NCI-H1092 treated with DMSO at 0.1 percent for 48 hours (cell line): ENCODE measurements at regions not wholly inside any gene's neighbourhood (a gene's known extent, or its start where the extent isn't known, plus 50 kb on each side); places are given as distances from the start of the nearest gene placed in this dataset.
A peak's percentile ranks its signal among the peaks of the same experiment; 100 is the strongest.

Experiments
- DNase-seq: peaks from one replicate; lab custom pipeline; 2025; lab: John Stamatoyannopoulos, UW

DNA sequence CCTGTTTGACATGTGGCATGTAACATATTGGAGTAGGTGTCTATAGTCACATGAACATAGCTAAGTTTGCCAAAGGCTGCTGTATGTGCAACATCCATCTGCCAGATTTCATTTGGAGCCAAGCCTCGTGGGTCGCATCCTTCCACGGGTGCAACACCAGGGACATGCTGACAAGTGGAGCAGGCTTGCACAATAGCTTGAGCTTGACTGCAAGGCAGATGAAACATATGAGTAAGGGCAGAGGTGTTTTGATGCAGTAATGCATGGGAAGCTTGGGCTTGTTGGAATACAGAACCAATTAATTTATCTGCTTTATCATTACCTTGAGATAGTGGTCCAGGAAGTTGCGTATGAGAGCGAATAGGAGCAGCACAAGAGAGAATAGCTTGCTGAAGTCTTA, 74.1 kb upstream of the BTN3A2 start:
- no peak for DNase-seq

DNA sequence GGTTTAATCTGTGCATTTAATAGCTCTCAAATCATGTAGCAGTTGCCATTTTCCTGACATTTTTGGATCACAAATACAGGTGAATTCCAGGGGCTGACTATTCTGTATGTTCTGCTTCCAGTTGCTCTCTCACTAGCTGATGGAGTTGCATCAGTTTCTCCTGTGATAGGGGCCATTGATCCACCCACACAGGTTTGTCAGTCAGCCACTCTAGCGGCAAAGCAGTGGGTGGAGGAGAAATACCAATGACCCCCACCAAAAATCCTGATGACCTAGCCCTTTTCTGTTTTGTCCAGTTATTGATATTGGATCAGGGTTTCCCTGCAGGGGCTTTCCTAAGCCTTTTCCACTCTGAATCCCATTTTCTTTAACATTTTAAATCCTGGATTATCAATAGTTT, 72.3 kb upstream of the BTN3A2 start:
- no peak for DNase-seq

DNA sequence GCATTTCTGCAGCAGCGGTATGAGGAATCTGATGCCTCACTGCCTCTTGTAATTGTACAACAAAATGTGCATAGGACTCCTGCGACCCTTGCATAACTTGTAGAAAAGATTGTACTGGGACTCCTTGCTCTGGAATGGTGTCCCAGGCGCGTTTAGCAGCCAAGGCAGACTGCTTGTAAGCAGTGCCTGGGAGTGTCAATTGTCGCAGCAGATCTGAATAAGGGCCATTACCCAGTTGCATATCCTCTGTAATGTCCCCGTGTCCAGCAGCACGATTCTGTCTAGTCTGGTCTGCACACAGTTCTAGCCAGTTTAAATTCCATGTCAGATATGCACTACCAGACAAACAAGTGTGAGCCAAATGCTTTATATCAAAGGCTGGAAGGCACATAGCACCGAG, 70.7 kb upstream of the BTN3A2 start:
- DNase-seq = no peak

DNA sequence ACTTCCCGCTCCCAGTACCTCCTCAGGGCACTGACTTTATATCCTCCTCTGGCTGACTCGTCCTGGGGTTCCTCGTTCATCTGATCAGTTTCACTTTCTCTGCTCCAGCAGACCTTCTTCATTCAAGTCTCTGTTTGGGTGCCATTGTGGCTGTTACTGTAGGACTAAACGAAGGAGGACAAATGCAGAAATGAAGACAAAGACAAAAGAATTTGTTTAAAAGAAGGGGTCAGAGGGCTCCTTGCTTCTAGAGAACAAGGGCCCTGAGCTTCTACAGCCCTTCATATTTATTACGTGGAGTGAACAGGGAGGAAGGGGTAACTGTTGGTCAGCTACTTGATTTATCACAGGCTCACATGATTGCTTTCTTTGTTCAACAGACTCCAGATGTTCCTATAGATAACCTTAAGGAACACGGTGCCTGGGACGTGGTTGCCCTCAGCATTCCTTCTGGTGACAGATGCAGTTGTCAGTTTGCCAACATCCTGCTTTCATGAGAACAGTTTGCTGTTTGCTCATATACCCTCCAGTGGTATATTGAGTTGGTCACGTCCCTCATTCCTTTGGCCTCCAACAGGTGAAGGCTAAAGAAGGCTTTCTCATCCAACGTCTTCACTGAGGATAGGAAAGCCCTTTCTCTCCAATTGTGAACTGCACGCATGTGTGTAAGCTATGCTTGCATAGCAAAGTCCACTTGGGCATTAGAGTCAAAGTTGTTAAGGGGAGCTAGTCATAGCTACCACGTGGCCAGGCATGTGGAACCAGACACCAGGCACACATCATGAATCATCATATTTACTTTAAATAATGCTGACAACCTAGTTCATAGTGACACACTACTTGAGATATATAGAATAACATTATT, 69.1 kb upstream of the BTN3A2 start:
- no peak for DNase-seq

DNA sequence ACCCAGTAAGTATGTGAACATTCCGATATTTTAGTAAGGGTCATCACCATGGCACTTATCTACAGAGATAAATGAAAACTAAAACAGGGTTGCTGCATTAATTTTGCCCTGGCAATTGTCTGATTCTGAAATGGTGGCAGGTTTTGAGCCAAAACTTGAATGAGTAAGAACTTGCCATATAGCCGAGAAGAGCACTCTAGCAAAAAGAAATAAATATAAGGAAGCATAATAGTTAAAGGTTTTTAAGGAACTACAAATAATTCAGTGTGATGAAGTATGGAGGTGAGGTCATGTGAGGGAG, 68.5 kb upstream of the BTN3A2 start:
- no peak for DNase-seq

DNA sequence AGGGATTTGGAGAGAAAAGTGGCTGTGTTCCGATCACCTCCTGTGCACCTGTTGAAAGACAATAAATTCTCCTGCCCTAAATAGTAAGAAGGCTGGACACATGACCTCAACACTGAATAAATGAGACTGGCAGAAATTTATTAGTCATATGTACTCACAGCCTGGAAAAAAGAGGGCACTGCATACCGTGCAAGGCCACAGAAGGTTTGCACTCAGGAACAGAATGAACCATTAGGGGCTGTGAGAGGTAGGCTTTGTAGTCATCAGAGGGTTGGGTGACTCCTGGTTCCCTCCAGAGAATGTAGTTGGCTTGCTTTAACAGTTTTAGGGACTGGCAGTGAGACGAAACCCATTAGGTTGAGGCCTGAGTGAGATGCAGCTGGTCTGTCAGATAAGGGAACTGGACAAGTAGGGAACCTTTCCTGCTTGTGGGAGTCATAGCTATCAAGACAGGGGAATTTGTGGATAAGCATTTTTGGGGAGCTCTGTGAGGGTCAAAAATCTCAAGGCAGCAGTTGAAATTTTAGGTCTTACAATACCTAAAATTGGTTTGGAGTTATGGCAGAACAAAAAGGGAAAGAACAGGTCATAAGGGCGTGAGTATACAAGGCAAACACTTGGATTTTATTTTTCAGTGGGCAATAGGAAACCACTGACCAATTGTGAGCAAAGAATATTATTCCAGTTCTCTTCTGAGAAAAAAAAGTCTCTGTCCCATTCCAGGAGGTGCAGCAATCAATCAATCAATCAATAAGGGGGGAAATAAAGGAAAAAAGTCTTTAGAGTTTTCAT, 67.9 kb upstream of the BTN3A2 start:
- no peak for DNase-seq

DNA sequence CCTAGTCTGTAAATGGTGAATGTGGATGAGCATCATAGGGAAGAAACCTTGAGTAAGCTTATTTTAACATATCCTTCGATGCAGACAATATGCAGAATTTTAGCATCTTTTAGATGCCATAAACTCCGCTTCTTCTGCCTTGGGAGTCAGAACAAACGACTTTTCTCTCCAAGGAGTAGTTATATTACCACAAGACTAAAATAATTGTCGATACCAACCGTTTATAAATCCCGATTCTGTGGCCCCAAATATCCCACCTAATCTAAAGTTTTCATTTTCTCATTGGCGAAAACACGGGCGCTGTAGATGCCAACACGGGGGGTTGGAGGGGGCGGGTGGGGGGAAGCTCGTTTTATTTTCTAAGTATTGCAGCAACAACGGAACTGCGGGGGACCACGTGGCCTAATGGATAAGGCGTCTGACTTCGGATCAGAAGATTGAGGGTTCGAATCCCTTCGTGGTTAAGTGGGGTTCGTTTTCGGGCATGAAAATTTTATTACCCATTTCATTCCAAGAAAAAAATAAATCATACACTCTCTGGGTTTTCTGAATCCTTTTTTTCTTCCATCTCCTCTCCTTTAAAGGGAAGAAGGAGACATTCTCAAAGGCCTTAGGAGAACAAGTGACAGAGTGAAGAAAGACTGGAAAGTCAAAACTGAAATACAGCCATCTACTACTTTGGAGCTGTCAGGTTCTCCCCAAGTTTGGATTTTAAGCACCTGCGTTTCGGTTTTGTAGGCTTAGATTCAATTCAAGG, 65.5 kb upstream of the BTN3A2 start:
- DNase-seq = no peak

DNA sequence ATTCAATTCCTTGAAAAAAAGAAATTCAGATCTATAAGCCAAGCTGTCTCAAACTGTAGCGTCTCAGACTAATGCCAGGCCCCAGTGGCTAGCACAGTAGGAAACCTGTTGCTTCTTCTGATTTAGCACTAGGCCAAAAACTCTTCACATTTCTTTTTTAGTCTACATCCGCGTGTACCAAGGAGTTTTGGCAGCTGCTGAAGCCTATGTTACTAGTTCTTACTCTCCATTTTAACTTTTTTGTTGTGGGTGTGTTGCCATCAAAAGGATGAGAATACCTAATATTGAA, 65.0 kb upstream of the BTN3A2 start:
- DNase-seq = no peak

DNA sequence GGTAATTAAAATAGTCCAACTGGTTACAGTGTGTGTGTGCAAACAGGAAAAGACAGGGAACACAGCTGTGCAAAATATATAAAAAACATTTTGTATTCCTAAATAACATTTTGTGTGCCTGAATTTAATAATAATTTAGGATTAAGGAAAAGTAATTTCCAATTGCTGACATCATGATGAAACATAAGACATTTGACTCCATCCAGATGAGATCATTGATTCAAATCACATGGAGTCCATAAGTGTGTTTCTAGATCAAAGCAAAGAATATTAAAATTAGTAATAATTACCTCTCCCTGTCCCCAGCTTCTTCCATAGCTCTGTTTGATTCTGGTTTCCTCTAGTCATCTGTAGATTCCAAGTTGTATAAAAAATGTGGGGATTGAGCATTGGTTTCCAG, 64.6 kb upstream of the BTN3A2 start:
- no peak for DNase-seq

DNA sequence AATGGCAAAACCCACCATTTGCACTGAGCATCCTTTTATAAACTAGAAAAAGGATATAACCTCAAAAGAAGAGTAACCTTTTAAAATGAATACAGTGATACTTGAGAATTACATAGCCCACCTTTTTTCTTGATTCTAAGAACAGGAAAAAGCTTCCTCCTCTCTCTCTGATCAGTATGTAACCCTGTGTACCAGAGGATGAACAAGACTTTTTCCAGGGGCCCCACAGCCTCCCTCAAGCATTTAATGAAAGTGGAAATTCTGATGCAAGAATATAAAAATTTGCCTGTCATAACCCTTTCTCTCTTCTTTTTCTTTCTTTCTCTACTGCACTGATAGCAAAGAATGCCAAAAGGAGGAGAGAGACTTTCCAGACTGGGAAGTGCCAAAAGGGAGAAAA, 64.2 kb upstream of the BTN3A2 start:
- no peak for DNase-seq

DNA sequence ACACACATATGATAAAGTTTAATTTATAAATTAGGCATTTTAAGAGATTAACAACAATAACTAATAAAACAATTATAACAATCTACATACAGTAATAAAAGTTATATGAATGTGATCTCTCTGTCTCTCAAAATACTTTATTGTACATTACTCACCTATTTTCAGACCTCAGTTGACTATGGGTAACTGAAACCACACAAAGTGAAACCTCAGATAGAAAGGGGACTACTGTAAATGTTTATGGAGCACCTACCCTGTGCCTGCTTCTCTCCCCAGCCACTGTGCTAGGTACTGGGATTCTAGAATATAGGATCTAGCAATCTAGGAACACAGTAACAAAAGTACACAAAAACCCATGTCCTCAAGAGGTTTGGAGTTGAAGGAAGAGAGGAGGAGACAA, 63.4 kb upstream of the BTN3A2 start:
- DNase-seq = no peak

DNA sequence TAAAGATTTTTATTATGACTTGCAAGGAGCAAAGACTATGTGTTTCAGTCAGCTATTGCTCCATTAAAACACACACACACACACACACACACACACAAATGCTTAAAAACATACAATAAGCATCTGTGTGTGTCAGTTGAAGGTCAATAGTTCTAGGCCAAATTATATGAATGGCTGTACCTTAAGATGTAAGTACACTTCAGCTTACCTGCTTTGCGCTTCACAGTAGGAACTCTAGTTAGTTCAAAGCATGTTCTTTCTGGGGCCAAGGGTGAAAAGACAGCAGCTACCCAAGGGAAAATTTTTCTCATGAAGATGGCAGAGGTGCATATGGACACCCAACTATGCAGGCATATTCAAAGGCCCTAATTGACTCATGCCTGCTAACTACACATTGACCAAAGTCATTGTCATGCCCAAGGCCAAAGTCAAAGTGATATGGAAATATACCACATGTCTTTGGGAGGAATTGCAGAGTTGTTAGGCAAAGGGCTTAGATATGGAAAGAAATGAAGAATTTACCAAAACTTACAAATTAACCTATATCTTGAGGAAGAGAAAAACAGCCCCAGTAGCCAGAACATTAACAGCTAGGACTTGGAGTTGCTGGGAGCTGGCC, 61.9 kb upstream of the BTN3A2 start:
- DNase-seq = no peak

DNA sequence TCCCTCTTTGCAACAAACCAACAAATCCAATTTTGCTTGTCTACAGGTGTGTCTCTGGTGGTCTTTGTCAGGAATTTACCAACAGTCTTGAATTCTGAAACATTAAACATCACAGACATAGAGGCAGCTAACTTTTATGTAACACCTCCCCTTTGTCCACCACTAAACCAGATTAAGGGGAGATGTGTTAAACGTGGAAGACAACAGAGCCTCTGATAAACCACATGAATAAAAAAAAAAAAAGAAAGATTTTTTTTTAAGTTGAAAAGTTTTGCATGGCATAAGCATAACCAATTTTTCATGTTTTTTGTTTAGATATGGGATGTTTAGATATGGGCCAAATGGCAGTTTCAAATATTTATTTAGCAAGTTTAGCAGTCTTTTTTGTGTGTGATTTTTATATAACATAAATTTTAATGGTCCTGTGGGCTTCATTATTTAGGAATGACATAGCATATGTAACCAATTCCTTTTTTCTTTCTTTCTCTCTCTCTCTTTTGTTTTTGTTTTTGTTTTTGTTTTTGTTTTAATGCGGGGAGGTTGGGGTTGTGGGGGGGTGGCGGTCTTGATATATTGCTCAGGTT, 60.7 kb upstream of the BTN3A2 start:
- no peak for DNase-seq

DNA sequence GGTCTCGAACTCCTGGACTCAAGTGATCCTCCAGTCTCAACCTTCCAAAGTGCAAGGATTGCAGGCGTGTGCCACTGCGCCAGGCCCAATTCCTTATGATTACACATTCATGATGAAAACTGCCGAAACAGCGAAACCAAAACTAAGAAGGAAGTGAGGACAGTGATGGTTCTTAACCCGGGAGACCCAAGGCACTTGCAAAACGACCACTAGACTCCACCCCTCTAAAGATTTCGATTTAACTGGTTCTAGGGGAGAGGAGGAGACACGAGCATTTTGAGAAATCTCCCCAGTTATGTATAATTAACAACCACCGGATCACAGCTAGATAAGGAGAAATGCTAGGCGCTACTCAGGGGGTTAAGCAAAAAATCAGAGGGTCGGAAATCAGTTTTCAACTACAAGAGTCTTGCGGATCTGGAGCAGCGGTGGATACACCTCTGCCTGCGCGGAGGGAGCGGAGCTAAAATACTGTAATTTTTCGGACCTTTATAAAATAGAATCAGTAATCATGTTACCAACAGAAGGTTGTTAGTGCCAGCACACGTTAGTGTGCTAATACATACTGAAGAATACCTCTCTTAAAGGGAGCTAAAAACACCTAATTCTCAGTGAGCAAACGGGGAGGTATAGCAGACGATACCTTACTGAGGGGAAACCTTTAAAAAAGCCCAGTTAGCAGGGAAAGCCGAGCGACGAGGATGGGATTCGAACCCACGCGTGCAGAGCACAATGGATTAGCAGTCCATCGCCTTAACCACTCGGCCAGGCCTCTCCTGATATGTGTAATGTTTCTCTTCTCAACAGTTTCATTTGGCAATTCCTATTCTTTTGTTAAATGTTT, 60.0 kb upstream of the BTN3A2 start:
- DNase-seq = peak; percentile 4

DNA sequence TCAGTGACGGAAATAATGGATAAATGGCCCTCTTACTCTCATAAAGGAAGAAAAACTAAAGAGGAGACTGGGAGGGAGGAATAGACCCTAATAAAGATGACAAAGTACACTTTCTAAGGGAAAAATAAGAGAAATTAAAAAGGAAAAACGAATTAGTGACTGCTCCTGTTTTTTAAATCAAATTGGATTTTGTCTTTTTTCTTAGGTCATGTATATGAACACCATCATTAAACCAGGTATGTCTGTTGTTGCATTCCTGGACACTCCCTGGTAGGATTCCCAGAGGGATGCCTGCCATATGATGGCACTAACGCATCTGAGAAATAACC, 59.4 kb upstream of the BTN3A2 start:
- DNase-seq = no peak

DNA sequence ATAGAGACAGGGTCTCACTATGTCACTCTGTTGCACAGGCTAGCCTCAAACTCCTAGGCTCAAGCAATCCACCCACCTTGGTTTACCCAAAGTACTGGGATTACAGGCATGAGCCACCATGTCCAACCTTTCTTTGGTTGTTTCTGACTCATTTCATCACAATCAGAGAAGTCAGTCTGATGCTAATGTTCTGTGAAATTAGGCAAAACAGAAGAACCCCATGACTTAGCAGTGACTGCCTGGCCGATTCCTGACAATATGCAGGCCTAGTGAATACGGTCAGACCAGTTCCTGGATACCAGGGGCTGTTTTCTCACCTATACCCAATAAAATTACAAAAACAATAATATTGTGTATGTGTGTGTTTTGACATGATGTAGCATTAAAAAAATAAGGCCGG, 58.8 kb upstream of the BTN3A2 start:
- DNase-seq = no peak

DNA sequence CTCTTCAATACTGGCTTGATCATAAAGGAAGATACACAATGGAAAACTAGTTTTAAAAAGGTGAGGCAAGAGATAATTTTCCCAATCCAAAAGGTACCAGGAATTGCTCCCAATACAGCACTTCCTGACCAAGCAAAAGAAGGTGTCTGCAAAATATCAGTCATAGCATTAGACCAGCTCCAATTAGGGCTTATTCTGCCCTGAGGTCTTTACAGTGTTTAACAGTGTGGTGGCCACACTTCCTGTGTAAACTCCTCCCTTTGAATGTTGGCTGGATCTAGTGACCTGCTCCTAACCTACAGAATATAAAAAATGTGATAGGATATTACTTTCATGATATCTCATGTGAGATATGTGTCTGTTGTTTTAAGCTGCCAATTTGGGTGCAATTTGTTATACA, 57.1 kb upstream of the BTN3A2 start:
- DNase-seq = no peak

DNA sequence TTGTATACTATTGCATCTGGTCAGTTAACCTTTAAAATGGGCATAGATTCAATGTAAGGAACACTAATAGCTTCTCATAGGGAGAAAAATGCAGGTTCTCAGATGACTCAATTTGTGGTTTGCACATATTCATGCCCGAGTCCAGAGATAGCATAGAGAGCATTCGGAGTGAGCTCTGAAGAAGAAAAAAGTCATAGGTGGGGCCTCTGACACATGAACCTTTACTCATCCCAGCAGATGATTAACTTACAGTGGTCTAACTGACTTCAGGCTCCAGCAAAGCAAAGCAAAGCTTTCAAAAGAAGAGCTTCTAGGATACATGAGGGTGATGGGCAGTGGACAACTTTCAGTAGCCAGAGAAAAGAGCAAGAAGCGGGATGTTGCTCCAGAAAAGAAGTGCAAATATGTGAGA, 55.3 kb upstream of the BTN3A2 start:
- DNase-seq = no peak

DNA sequence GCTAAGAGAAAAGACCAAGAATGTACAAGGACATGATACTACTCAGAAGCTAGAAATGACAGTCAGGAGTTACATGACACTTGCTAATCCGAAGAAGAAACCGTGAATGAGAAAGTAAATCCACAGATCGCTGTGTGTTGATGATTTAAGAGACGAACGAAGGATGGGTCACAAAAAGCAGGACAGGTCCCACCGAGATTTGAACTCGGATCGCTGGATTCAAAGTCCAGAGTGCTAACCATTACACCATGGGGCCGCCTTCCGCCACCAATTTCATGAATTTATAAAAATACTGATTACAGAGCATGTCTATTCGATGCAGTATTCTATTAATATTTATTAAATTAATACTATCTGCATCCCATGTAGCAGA, 54.0 kb upstream of the BTN3A2 start:
- peak; percentile 7 for DNase-seq

DNA sequence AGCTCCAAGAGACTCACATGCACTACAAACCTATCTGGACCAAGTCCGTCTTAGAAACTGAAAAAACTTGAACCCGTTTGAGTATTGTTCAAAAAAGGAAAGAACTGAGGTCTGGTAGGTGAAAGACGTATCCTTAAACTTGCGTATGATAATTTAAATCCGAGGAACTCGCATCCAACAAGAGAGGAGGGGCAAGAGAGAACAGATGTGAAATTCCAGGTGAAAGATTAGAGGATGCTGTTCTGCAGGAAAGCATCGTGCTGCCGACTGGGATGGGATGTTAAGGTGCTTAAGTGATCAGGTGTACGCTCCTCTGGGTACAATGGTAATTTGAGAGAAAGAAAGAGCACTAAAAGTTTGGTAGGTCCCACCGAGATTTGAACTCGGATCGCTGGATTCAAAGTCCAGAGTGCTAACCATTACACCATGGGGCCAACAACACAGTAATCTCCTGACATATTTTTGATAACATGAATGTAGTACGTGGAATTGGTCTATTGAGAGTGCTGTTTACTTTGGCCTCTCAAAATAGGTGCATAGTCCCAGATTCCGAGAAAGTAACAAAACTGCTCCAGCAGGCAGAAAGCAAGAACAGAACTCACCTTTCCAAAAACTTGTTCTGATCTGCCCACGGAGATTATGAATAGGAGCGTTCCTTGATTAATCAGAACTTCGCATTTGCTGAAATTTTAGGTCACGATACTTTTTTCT, 53.5 kb upstream of the BTN3A2 start:
- peak; percentile 53 for DNase-seq

DNA sequence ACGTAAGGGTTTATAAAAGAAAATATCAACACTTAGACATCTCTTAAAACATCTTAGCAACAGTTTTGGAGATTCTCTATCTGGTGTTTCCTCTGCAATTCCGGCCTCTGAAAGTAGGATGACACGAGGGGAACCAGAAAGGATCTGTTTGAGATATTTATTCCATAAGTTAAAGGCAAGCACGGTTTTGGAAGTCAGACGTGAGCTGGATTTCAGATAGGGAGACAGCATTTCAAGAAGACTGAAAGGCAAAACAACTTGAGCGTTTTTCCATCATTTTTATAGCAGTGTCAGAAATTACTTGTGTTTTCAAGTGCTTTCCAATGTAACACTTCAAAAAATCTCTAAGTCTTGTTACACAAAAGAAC, 52.9 kb upstream of the BTN3A2 start:
- DNase-seq = no peak
